WI38 (cell line): ENCODE measurements at regions not wholly inside any gene's neighbourhood (a gene's known extent, or its start where the extent isn't known, plus 50 kb on each side); places are given as distances from the start of the nearest gene placed in this dataset.

Source experiments
- H3K4me3 ChIP-seq: 2 replicates; pipeline ENCODE4 v1.5.1; 2011; ENCODE audit warnings: low read depth, mild to moderate bottlenecking, control low read depth, low read length
- CTCF ChIP-seq: IDR thresholded peaks from 2 replicates; pipeline ENCODE4 v1.5.1; 2012; ENCODE audit warnings: low read depth, mild to moderate bottlenecking, control low read depth, low read length

GRCh38 chr5:122599000-122599399 lies 175.9 kb upstream of the SNX2 start:
- no peak overlapping the region for H3K4me3 ChIP-seq
- no peak for TF ChIP-seq CTCF

GRCh38 chr5:122600924-122601323 lies 174.0 kb upstream of the SNX2 start:
- no peak overlapping the region for H3K4me3 ChIP-seq

GRCh38 chr5:122602700-122603099 lies 172.2 kb upstream of the SNX2 start:
- no peak overlapping the region for H3K4me3 ChIP-seq

More at GRCh38 chr5:122600924-122601323, 174.0 kb upstream of the SNX2 start:
- no peak for TF ChIP-seq CTCF

GRCh38 chr5:122605236-122605635 lies 169.6 kb upstream of the SNX2 start:
- TF ChIP-seq CTCF, result no peak
- no peak overlapping the region for H3K4me3 ChIP-seq

More at GRCh38 chr5:122602700-122603099, 172.2 kb upstream of the SNX2 start:
- TF ChIP-seq CTCF, result no peak

- H3K4me3 ChIP-seq, result no peak overlapping the region
- TF ChIP-seq CTCF, result no peak
These were observed 167.1 kb upstream of the SNX2 start for GRCh38 chr5:122607818-122608217.

- no peak for TF ChIP-seq CTCF
- no peak overlapping the region for H3K4me3 ChIP-seq
These were observed 166.7 kb upstream of the SNX2 start for GRCh38 chr5:122608222-122608621.

- H3K4me3 ChIP-seq, result no peak overlapping the region
- TF ChIP-seq CTCF, result no peak
These were observed 163.5 kb upstream of the SNX2 start for GRCh38 chr5:122611406-122611805.
